Thoracic aorta (tissue), 2 donors: ENCODE measurements at regions not wholly inside any gene's neighbourhood (a gene's known extent, or its start where the extent isn't known, plus 50 kb on each side); places are given as distances from the start of the nearest gene placed in this dataset.

ENCODE experiments used
- ATAC-seq: fragments of 150-250 bp; one replicate; pipeline ENCODE4 v1.8.0; 2017; ENCODE audit warnings: low read depth; ENCODE audit not compliant: insufficient number of reproducible peaks, low FRiP score
- DNase-seq: peaks from one replicate; pipeline ENCODE4 v3.0.0-alpha.2; 2020; ENCODE audit warnings: low spot score
- H3K27ac ChIP-seq, 2 donors: fragments of 200-600 bp; sonication (generic); 1 replicate in 1 of 2; 2 replicates in 1 of 2; pipeline ENCODE4 v1.5.1; 2016; ENCODE audit warnings: mild to moderate bottlenecking in 2 of 2, moderate library complexity in 2 of 2
- H3K27me3 ChIP-seq: fragments of 200-600 bp; sonication (generic); replicated peaks from 2 replicates; pipeline ENCODE4 v1.6.0; 2016; ENCODE audit warnings: mild to moderate bottlenecking; ENCODE audit not compliant: insufficient read depth
- H3K36me3 ChIP-seq: fragments of 200-600 bp; sonication (generic); one replicate; pipeline ENCODE4 v1.5.1; 2016
- H3K4me1 ChIP-seq, 2 donors: fragments of 200-600 bp; sonication (generic); 1 replicate in 1 of 2; 2 replicates in 1 of 2; pipeline versions ENCODE4 v1.5.1 to v1.6.0; 2016; ENCODE audit warnings: low read depth in 2 of 2, mild to moderate bottlenecking in 1 of 2; ENCODE audit not compliant: control insufficient read depth in 1 of 2
- H3K4me3 ChIP-seq: fragments of 200-600 bp; sonication (generic); 2 replicates; pipeline ENCODE4 v1.5.1; 2016; ENCODE audit warnings: mild to moderate bottlenecking
- H3K9me3 ChIP-seq: fragments of 200-600 bp; sonication (generic); 2 replicates; pipeline ENCODE4 v1.5.1; 2016
- CTCF ChIP-seq: fragments of 200-600 bp; sonication (generic); IDR thresholded peaks from one replicate; pipeline ENCODE4 v1.5.1; 2019; ENCODE audit warnings: antibody characterized with exemption

- ATAC-seq, result no peak
- Histone ChIP-seq H3K9me3 (no peaks in the 10 kb centered on the region), H3K4me3 (no peak overlapping the region), H3K36me3 (no peaks in the 10 kb centered on the region), H3K4me1 (no peaks in the 10 kb centered on the region), H3K27ac (no peak overlapping the region), H3K27me3 (no peaks in the 10 kb centered on the region)
- no peak for TF ChIP-seq CTCF
- DNase-seq, result no peak
These were observed 473.4 kb upstream of the GNPDA2 start for GRCh38 chr4:45199736-45200135.

- no peak for TF ChIP-seq CTCF
- Histone ChIP-seq H3K9me3 (no peaks in the 10 kb centered on the region), H3K36me3 (no peaks in the 10 kb centered on the region), H3K27ac (no peak overlapping the region), H3K4me1 (peaks cover 3 to 9% of the 10 kb centered on the region in 2 donors), H3K4me3 (no peak overlapping the region), H3K27me3 (no peaks in the 10 kb centered on the region)
- DNase-seq, result no peak
- no peak for ATAC-seq
These were observed 462.1 kb upstream of the GNPDA2 start for GRCh38 chr4:45188501-45188900.

- no peaks in the 10 kb centered on the region for H3K9me3 ChIP-seq
- H3K36me3 ChIP-seq, result no peaks in the 10 kb centered on the region
- H3K4me3 ChIP-seq, result no peak overlapping the region
- no peak overlapping the region for H3K27ac ChIP-seq
- DNase-seq (no peak), ATAC-seq (no peak)
- peaks cover 3 to 9% of the 10 kb centered on the region in 2 donors for H3K4me1 ChIP-seq
- TF ChIP-seq CTCF, result no peak
- H3K27me3 ChIP-seq, result no peaks in the 10 kb centered on the region
These were observed 459.9 kb upstream of the GNPDA2 start for GRCh38 chr4:45186249-45186648.

- DNase-seq (no peak), ATAC-seq (no peak)
- no peak overlapping the region for H3K27ac ChIP-seq
- H3K4me1 ChIP-seq, result peaks cover 3 to 9% of the 10 kb centered on the region in 2 donors
- H3K27me3 ChIP-seq, result no peaks in the 10 kb centered on the region
- H3K4me3 ChIP-seq, result no peak overlapping the region
- TF ChIP-seq CTCF, result no peak
- H3K36me3 ChIP-seq, result no peaks in the 10 kb centered on the region
- no peaks in the 10 kb centered on the region for H3K9me3 ChIP-seq
These were observed 457.5 kb upstream of the GNPDA2 start for GRCh38 chr4:45183905-45184304.

- no peaks in the 10 kb centered on the region for H3K4me1 ChIP-seq
- TF ChIP-seq CTCF, result no peak
- no peak overlapping the region for H3K27ac ChIP-seq
- H3K36me3 ChIP-seq, result no peaks in the 10 kb centered on the region
- H3K27me3 ChIP-seq, result no peaks in the 10 kb centered on the region
- H3K4me3 ChIP-seq, result no peak overlapping the region
- no peak for DNase-seq
- ATAC-seq, result no peak
- H3K9me3 ChIP-seq, result no peaks in the 10 kb centered on the region
These were observed 446.3 kb upstream of the GNPDA2 start for GRCh38 chr4:45172636-45173035.
